ENCODE measurements at regions not wholly inside any gene's neighbourhood (a gene's known extent, or its start where the extent isn't known, plus 50 kb on each side); places are given as distances from the start of the nearest gene placed in this dataset.

- ChIA-PET CTCF (ENCODE audit: partially characterized antibody) (no interaction called here), POLR2A (ENCODE audit: partially characterized antibody) (no interaction called here)
- Mint-ChIP-seq H3K9me3 (peaks cover 0 to 6% (median 0%) of the 10 kb centered on the region in 8 donors), H3K36me3 (no peaks in the 10 kb centered on the region), H3K4me3 (no peak overlapping the region), H3K4me1 (no peaks in the 10 kb centered on the region), H3K27ac (no peak overlapping the region), H3K27me3 (peaks cover 0 to 2% of the 10 kb centered on the region in 2 donors)
- no peaks in the 10 kb centered on the region for H3K36me3 ChIP-seq (ENCODE audit: insufficient read depth, low read length)
- intact Hi-C loops (cut with micrococcal nuclease): no loop called here
- DNase-seq: no peak
- no peak overlapping the region for H3K27ac ChIP-seq (ENCODE audit: low read depth, low read length)
- H3K27me3 ChIP-seq (ENCODE audit: insufficient read depth, low read length): no peaks in the 10 kb centered on the region
- H3K4me3 ChIP-seq (ENCODE audit: low read length in 2 of 2): no peak overlapping the region
- no peaks in the 10 kb centered on the region for H3K9me3 ChIP-seq (ENCODE audit: control insufficient read depth in 1 of 2, low read length in 2 of 2)
- H3K4me1 ChIP-seq (ENCODE audit: insufficient read depth, low read length): no peaks in the 10 kb centered on the region
Measured at GRCh38 chr20:47860049-47860830, 75.0 kb upstream of the SULF2 start.

DNA sequence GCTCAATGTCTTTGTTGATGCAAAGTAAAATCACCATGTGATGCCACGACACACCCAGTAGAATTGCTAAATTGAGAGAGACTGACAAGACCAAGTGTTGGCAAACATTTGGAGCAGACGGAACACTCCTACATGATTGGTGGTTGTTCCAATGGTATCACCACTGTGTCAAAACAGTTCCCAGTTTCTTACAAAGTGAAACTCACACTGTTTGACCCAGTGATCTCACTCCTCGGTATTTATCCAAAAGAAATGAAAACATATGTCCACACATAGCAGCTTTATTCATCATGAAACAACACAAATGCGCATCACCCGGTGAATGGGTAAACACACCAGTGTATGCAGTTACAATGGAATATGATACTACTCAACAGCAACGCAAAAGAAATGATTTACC is 74.0 kb upstream of the SULF2 start:
- H3K27me3 Mint-ChIP-seq: peaks cover 0 to 2% of the 10 kb centered on the region in 2 donors
- no peak overlapping the region for H3K27ac Mint-ChIP-seq
- intact Hi-C loops (cut with micrococcal nuclease): no loop called here
- H3K4me3 Mint-ChIP-seq: no peak overlapping the region
- H3K4me3 ChIP-seq (ENCODE audit: low read length in 2 of 2): no peak overlapping the region
- POLR2A ChIA-PET (ENCODE audit: partially characterized antibody): no interaction called here
- no peak for DNase-seq
- no peaks in the 10 kb centered on the region for H3K36me3 ChIP-seq (ENCODE audit: insufficient read depth, low read length)
- no peaks in the 10 kb centered on the region for H3K4me1 ChIP-seq (ENCODE audit: insufficient read depth, low read length)
- H3K27me3 ChIP-seq (ENCODE audit: insufficient read depth, low read length): no peaks in the 10 kb centered on the region
- H3K27ac ChIP-seq (ENCODE audit: low read depth, low read length): no peak overlapping the region
- no peaks in the 10 kb centered on the region for H3K4me1 Mint-ChIP-seq
- no peaks in the 10 kb centered on the region for H3K9me3 ChIP-seq (ENCODE audit: control insufficient read depth in 1 of 2, low read length in 2 of 2)
- CTCF ChIA-PET (ENCODE audit: partially characterized antibody): no interaction called here
- H3K36me3 Mint-ChIP-seq: no peaks in the 10 kb centered on the region
- peaks cover 0 to 6% (median 0%) of the 10 kb centered on the region in 8 donors for H3K9me3 Mint-ChIP-seq

DNA sequence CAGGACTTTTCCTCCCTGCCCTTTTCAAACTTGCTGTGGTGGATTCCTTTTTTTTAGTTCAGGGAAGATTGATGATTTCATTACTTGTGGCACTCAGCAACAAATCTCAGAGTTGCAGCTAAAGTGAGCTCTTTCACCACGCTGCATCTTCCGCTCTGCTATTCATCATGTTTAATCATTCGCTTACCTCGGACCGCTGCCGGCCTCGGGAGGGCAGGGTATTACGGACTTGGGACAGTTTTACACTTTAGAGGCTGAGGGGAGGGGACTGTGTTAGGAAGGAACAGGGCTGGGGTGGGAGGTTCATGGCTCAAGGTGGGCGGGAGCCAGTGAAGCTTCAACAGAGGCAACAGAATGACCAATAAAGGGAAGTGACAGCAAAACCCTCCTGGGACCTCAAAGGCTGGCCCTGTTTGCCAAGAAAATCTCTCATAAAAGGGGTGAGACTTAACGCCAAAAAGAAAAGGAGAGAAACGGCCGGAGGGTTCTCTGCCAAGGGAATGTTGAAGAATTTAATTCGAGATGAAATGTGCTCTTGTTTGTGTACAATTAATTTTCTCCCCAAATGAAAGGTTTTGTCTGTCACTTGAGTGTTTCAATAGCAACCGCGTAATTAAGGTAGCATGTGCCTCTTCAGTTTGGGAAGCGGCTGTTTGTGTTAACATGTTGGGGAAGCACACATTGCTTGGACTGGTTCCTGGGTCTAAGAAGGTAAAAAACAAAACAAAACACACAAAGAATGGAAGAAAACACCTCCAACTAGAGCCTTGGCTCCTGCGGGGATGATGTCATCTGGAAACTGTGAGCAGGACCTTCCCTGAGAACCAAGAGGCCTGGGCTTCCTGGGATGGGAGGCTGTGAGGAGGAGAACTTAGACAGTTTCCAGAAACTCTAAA is 72.5 kb upstream of the SULF2 start:
- Histone ChIP-seq H3K9me3 (ENCODE audit: control insufficient read depth in 1 of 2, low read length in 2 of 2) (no peaks in the 10 kb centered on the region), H3K27ac (ENCODE audit: low read depth, low read length) (no peak overlapping the region), H3K4me3 (ENCODE audit: low read length in 2 of 2) (no peak overlapping the region), H3K4me1 (ENCODE audit: insufficient read depth, low read length) (no peaks in the 10 kb centered on the region), H3K27me3 (ENCODE audit: insufficient read depth, low read length) (no peaks in the 10 kb centered on the region), H3K36me3 (ENCODE audit: insufficient read depth, low read length) (no peaks in the 10 kb centered on the region)
- ChIA-PET POLR2A (ENCODE audit: partially characterized antibody) (no interaction called here), CTCF (ENCODE audit: partially characterized antibody) (no interaction called here)
- DNase-seq: no peak
- intact Hi-C loops (cut with micrococcal nuclease): no loop called here
- no peak overlapping the region for H3K4me3 Mint-ChIP-seq
- no peaks in the 10 kb centered on the region for H3K36me3 Mint-ChIP-seq
- H3K27me3 Mint-ChIP-seq: peaks cover 2 to 3% of the 10 kb centered on the region in 2 donors
- H3K4me1 Mint-ChIP-seq: no peaks in the 10 kb centered on the region
- H3K9me3 Mint-ChIP-seq: peaks cover 0 to under 1% (median 0%) of the 10 kb centered on the region in 8 donors
- H3K27ac Mint-ChIP-seq: no peak overlapping the region

DNA sequence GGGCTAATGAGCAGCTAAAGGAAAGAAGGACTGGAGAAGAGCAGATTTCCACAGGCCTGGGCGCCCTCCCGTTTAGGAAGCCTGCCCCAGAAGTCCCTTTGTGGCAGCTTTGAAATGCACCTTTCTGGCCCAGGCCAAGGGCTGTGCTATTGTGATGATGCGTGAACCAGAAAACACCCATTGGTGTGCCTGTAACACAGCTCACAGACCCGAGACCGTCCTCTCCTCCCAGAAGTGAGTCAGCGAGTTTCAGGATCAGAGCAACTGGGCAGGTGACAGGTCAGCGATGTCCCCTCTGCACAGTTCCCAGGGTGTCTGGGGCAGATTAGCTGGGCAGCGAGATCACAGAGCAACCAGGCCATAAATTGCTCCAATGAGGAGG is 71.9 kb upstream of the SULF2 start:
- Mint-ChIP-seq H3K9me3 (no peaks in the 10 kb centered on the region), H3K36me3 (no peaks in the 10 kb centered on the region), H3K4me1 (no peaks in the 10 kb centered on the region), H3K4me3 (no peak overlapping the region), H3K27me3 (peaks cover 2 to 7% of the 10 kb centered on the region in 2 donors), H3K27ac (no peak overlapping the region)
- H3K36me3 ChIP-seq (ENCODE audit: insufficient read depth, low read length): no peaks in the 10 kb centered on the region
- no peak overlapping the region for H3K4me3 ChIP-seq (ENCODE audit: low read length in 2 of 2)
- no peak for DNase-seq
- H3K27ac ChIP-seq (ENCODE audit: low read depth, low read length): no peak overlapping the region
- POLR2A ChIA-PET (ENCODE audit: partially characterized antibody): no interaction called here
- no peaks in the 10 kb centered on the region for H3K9me3 ChIP-seq (ENCODE audit: control insufficient read depth in 1 of 2, low read length in 2 of 2)
- H3K27me3 ChIP-seq (ENCODE audit: insufficient read depth, low read length): no peaks in the 10 kb centered on the region
- intact Hi-C loops (cut with micrococcal nuclease): no loop called here
- H3K4me1 ChIP-seq (ENCODE audit: insufficient read depth, low read length): no peaks in the 10 kb centered on the region
- CTCF ChIA-PET (ENCODE audit: partially characterized antibody): no interaction called here

- intact Hi-C loops (cut with micrococcal nuclease): no loop called here
- Histone ChIP-seq H3K36me3 (ENCODE audit: insufficient read depth, low read length) (no peaks in the 10 kb centered on the region), H3K27ac (ENCODE audit: low read depth, low read length) (no peak overlapping the region), H3K27me3 (ENCODE audit: insufficient read depth, low read length) (no peaks in the 10 kb centered on the region), H3K4me3 (ENCODE audit: low read length in 2 of 2) (no peak overlapping the region), H3K9me3 (ENCODE audit: control insufficient read depth in 1 of 2, low read length in 2 of 2) (no peaks in the 10 kb centered on the region), H3K4me1 (ENCODE audit: insufficient read depth, low read length) (no peaks in the 10 kb centered on the region)
- ChIA-PET CTCF (ENCODE audit: partially characterized antibody) (no interaction called here), POLR2A (ENCODE audit: partially characterized antibody) (no interaction called here)
- DNase-seq: no peak
- H3K4me3 Mint-ChIP-seq: no peak overlapping the region
- no peaks in the 10 kb centered on the region for H3K36me3 Mint-ChIP-seq
- no peak overlapping the region for H3K27ac Mint-ChIP-seq
- H3K4me1 Mint-ChIP-seq: no peaks in the 10 kb centered on the region
- H3K27me3 Mint-ChIP-seq: peaks cover 6 to 18% of the 10 kb centered on the region in 2 donors
- H3K9me3 Mint-ChIP-seq: no peaks in the 10 kb centered on the region
Measured at GRCh38 chr20:47855799-47856198, 70.5 kb upstream of the SULF2 start.

GRCh38 chr20:47854687-47855212 is 69.5 kb upstream of the SULF2 start:
- Mint-ChIP-seq H3K36me3 (no peaks in the 10 kb centered on the region), H3K9me3 (no peaks in the 10 kb centered on the region), H3K27ac (no peak overlapping the region), H3K4me3 (no peak overlapping the region), H3K4me1 (no peaks in the 10 kb centered on the region), H3K27me3 (peaks cover 7 to 22% of the 10 kb centered on the region in 2 donors)
- POLR2A ChIA-PET (ENCODE audit: partially characterized antibody): no interaction called here
- H3K27ac ChIP-seq (ENCODE audit: low read depth, low read length): no peak overlapping the region
- no peak for DNase-seq
- no peaks in the 10 kb centered on the region for H3K4me1 ChIP-seq (ENCODE audit: insufficient read depth, low read length)
- no peaks in the 10 kb centered on the region for H3K27me3 ChIP-seq (ENCODE audit: insufficient read depth, low read length)
- no peaks in the 10 kb centered on the region for H3K36me3 ChIP-seq (ENCODE audit: insufficient read depth, low read length)
- CTCF ChIA-PET (ENCODE audit: partially characterized antibody): no interaction called here
- intact Hi-C loops (cut with micrococcal nuclease): no loop called here
- no peak overlapping the region for H3K4me3 ChIP-seq (ENCODE audit: low read length in 2 of 2)
- H3K9me3 ChIP-seq (ENCODE audit: control insufficient read depth in 1 of 2, low read length in 2 of 2): no peaks in the 10 kb centered on the region

DNA sequence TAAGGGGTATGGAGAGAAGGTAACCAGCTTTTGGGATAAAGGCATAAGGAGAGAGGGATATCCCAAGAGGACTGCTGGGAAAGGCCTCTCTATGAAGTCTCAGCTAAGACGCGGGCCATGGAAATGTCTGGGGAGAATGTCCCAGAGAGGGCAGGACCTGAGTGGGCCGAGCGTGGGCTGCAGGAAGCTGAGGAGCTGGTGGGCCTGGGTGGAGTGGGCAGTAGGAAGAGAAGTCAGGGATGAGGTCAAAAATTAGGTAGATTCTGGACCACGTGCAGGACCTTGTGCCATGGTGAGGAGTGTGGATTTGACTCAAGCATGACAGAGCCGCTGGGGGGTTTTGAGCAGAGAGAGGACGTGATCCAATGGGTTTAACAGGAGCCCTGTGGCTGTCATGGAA is 66.5 kb upstream of the SULF2 start:
- Histone ChIP-seq H3K9me3 (ENCODE audit: control insufficient read depth in 1 of 2, low read length in 2 of 2) (no peaks in the 10 kb centered on the region), H3K36me3 (ENCODE audit: insufficient read depth, low read length) (no peaks in the 10 kb centered on the region), H3K4me3 (ENCODE audit: low read length in 2 of 2) (no peak overlapping the region), H3K4me1 (ENCODE audit: insufficient read depth, low read length) (no peaks in the 10 kb centered on the region), H3K27me3 (ENCODE audit: insufficient read depth, low read length) (no peaks in the 10 kb centered on the region), H3K27ac (ENCODE audit: low read depth, low read length) (no peak overlapping the region)
- H3K36me3 Mint-ChIP-seq: no peaks in the 10 kb centered on the region
- H3K4me3 Mint-ChIP-seq: no peak overlapping the region
- DNase-seq: no peak
- ChIA-PET POLR2A (ENCODE audit: partially characterized antibody) (no interaction called here), CTCF (ENCODE audit: partially characterized antibody) (no interaction called here)
- peaks cover 8 to 28% of the 10 kb centered on the region in 2 donors for H3K27me3 Mint-ChIP-seq
- intact Hi-C loops (cut with micrococcal nuclease): no loop called here
- no peaks in the 10 kb centered on the region for H3K4me1 Mint-ChIP-seq
- peak overlapping the region in 1 of 7 donors; percentile 52 for H3K27ac Mint-ChIP-seq
- no peaks in the 10 kb centered on the region for H3K9me3 Mint-ChIP-seq
